Lung (tissue), 11 donors: ENCODE measurements at regions not wholly inside any gene's neighbourhood (a gene's known extent, or its start where the extent isn't known, plus 50 kb on each side); places are given as distances from the start of the nearest gene placed in this dataset.

Experiments used
- ATAC-seq: fragments of 200-7000 bp; cut with Tn5 transposase; one replicate; pipeline ENCODE4 v1.9.1; 2020; ENCODE audit warnings: moderate number of reproducible peaks; ENCODE audit not compliant: insufficient read depth, low FRiP score
- DNase-seq, 3 donors: peaks; one replicate each; pipeline ENCODE4 v3.0.0-alpha.2; 2013 to 2017
- H3K27ac ChIP-seq, 2 donors: one replicate each; pipeline ENCODE4 v1.5.1; 2013; ENCODE audit warnings: mild to moderate bottlenecking in 2 of 2, moderate library complexity in 2 of 2, control low read depth in 1 of 2, inconsistent platforms in 1 of 2, low read depth in 1 of 2, low read length in 1 of 2
- H3K27me3 ChIP-seq, 3 donors: one replicate each; pipeline ENCODE4 v1.5.1; 2013; ENCODE audit warnings: low read length in 2 of 3; ENCODE audit not compliant: control insufficient read depth in 3 of 3, insufficient read depth in 3 of 3
- H3K36me3 ChIP-seq, 4 donors: one replicate each; pipeline ENCODE4 v1.5.1; 2013; ENCODE audit warnings: low read length in 4 of 4, mild to moderate bottlenecking in 1 of 4, moderate library complexity in 1 of 4; ENCODE audit not compliant: control insufficient read depth in 4 of 4, insufficient read depth in 4 of 4
- H3K4me1 ChIP-seq, 5 donors: one replicate each; pipeline ENCODE4 v1.5.1; 2013; ENCODE audit warnings: low read length in 5 of 5, mild to moderate bottlenecking in 2 of 5, moderate library complexity in 1 of 5; ENCODE audit not compliant: control insufficient read depth in 5 of 5, insufficient read depth in 5 of 5
- H3K4me3 ChIP-seq: one replicate; pipeline ENCODE4 v1.5.1; 2013; ENCODE audit warnings: mild to moderate bottlenecking, control low read depth, moderate library complexity
- H3K9ac ChIP-seq, 2 donors: one replicate each; pipeline ENCODE4 v1.5.1; 2013; ENCODE audit warnings: low read length in 2 of 2, control low read depth in 1 of 2; ENCODE audit not compliant: insufficient read depth in 1 of 2
- H3K9me3 ChIP-seq, 4 donors: one replicate each; pipeline ENCODE4 v1.5.1; 2013; ENCODE audit warnings: low read length in 3 of 4, mild to moderate bottlenecking in 1 of 4, moderate library complexity in 1 of 4; ENCODE audit not compliant: control insufficient read depth in 4 of 4, insufficient read depth in 3 of 4
- CTCF ChIP-seq: IDR thresholded peaks from 2 replicates; pipeline ENCODE4 v1.5.1; 2012; ENCODE audit warnings: mild to moderate bottlenecking; ENCODE audit errors: control extremely low read depth, extremely low read depth
- WGBS, 2 donors: extraction: QIAGEN DNeasy Blood & Tissue Kit; methylation state at CpG; one replicate each; pipeline ENCODE4 v1.1.7; 2013; 5-methylcytosine and 5-hydroxymethylcytosine counted together
- donor health status: control.
- donor health status: control.
- donor health status: Bipolar disorder and iron deficiency.
- donor health status: healthy.
- donor health status: DM: yes; HTN: yes; CAD: no.

GRCh38 chr1:232893481-232894313 lies 56.7 kb upstream of the NTPCR start:
- H3K9me3 ChIP-seq, result peaks cover 0 to 4% (median 0%) of the 10 kb centered on the region in 4 donors
- 86 to 95% methylated on average over 4 of the region's 4 CpGs for WGBS, 2 donors
- DNase-seq (no peak), ATAC-seq (no peak)
- no peak overlapping the region for H3K9ac ChIP-seq
- H3K4me3 ChIP-seq, result no peak overlapping the region
- H3K27me3 ChIP-seq, result no peaks in the 10 kb centered on the region
- no peaks in the 10 kb centered on the region for H3K4me1 ChIP-seq
- TF ChIP-seq CTCF, result no peak
- no peak overlapping the region for H3K27ac ChIP-seq
- no peaks in the 10 kb centered on the region for H3K36me3 ChIP-seq

- no peaks in the 10 kb centered on the region for H3K27me3 ChIP-seq
- peaks cover 0 to 4% (median 0%) of the 10 kb centered on the region in 4 donors for H3K9me3 ChIP-seq
- TF ChIP-seq CTCF, result no peak
- 94 to 97% methylated on average over 3 of the region's 3 CpGs for WGBS, 2 donors
- ATAC-seq (no peak), DNase-seq (no peak)
- no peaks in the 10 kb centered on the region for H3K4me1 ChIP-seq
- no peak overlapping the region for H3K9ac ChIP-seq
- no peaks in the 10 kb centered on the region for H3K36me3 ChIP-seq
- no peak overlapping the region for H3K4me3 ChIP-seq
- H3K27ac ChIP-seq, result no peak overlapping the region
Observed at GRCh38 chr1:232894436-232894835, 56.0 kb upstream of the NTPCR start.

- TF ChIP-seq CTCF, result no peak
- ATAC-seq (no peak), DNase-seq (no peak)
- H3K27me3 ChIP-seq, result no peaks in the 10 kb centered on the region
- no peak overlapping the region for H3K9ac ChIP-seq
- H3K27ac ChIP-seq, result no peak overlapping the region
- no peak overlapping the region for H3K4me3 ChIP-seq
- no peaks in the 10 kb centered on the region for H3K36me3 ChIP-seq
- H3K9me3 ChIP-seq, result peaks cover 0 to 4% (median 0%) of the 10 kb centered on the region in 4 donors
- H3K4me1 ChIP-seq, result peaks cover 0 to 11% (median 3%) of the 10 kb centered on the region in 5 donors
- WGBS, 2 donors, result 94 to 97% methylated on average over 7 of the region's 7 CpGs
Observed at GRCh38 chr1:232897949-232898465, 52.4 kb upstream of the NTPCR start.
